ENCODE measurements at regions not wholly inside any gene's neighbourhood (a gene's known extent, or its start where the extent isn't known, plus 50 kb on each side); places are given as distances from the start of the nearest gene placed in this dataset.

GRCh38 chr7:52271703-52272102 is 763.7 kb upstream of the POM121L12 start:
- no peak for TF ChIP-seq CREB1 (IDR thresholded peaks at IDR 0.05; ENCODE audit: low read depth)
- TF ChIP-seq FOXM1 (IDR thresholded peaks at IDR 0.05; ENCODE audit: borderline replicate concordance, low read depth), result no peak
- TF ChIP-seq, protein P1, sequence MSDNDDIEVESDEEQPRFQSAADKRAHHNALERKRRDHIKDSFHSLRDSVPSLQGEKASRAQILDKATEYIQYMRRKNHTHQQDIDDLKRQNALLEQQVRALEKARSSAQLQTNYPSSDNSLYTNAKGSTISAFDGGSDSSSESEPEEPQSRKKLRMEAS (IDR thresholded peaks at IDR 0.05), result no peak
- TF ChIP-seq CEBPB (IDR thresholded peaks at IDR 0.05), result no peak
- TF ChIP-seq RAD21 (IDR thresholded peaks at IDR 0.05; ENCODE audit: low read depth), result no peak
- TF ChIP-seq TAF1 (IDR thresholded peaks at IDR 0.05; ENCODE audit: low read depth), result no peak
- TF ChIP-seq, protein P2, sequence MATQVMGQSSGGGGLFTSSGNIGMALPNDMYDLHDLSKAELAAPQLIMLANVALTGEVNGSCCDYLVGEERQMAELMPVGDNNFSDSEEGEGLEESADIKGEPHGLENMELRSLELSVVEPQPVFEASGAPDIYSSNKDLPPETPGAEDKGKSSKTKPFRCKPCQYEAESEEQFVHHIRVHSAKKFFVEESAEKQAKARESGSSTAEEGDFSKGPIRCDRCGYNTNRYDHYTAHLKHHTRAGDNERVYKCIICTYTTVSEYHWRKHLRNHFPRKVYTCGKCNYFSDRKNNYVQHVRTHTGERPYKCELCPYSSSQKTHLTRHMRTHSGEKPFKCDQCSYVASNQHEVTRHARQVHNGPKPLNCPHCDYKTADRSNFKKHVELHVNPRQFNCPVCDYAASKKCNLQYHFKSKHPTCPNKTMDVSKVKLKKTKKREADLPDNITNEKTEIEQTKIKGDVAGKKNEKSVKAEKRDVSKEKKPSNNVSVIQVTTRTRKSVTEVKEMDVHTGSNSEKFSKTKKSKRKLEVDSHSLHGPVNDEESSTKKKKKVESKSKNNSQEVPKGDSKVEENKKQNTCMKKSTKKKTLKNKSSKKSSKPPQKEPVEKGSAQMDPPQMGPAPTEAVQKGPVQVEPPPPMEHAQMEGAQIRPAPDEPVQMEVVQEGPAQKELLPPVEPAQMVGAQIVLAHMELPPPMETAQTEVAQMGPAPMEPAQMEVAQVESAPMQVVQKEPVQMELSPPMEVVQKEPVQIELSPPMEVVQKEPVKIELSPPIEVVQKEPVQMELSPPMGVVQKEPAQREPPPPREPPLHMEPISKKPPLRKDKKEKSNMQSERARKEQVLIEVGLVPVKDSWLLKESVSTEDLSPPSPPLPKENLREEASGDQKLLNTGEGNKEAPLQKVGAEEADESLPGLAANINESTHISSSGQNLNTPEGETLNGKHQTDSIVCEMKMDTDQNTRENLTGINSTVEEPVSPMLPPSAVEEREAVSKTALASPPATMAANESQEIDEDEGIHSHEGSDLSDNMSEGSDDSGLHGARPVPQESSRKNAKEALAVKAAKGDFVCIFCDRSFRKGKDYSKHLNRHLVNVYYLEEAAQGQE (IDR thresholded peaks at IDR 0.05; ENCODE audit: low read depth), result no peak
- TF ChIP-seq EP300 (IDR thresholded peaks at IDR 0.05; ENCODE audit: borderline replicate concordance), result no peak
- no peak for TF ChIP-seq YY1 (IDR thresholded peaks at IDR 0.05; ENCODE audit: low read depth)
- no peak for TF ChIP-seq EGR1 (IDR thresholded peaks at IDR 0.05)
- TF ChIP-seq TEAD4 (IDR thresholded peaks at IDR 0.05), result no peak
- TF ChIP-seq TCF12 (IDR thresholded peaks at IDR 0.05; ENCODE audit: low read depth), result no peak
- TF ChIP-seq ZBTB7A (IDR thresholded peaks at IDR 0.05; ENCODE audit: low read depth), result no peak
- no peak for TF ChIP-seq NFIC (IDR thresholded peaks at IDR 0.05)

Data from Ishikawa (cell line).